Spleen (tissue), 11 donors: ENCODE measurements at regions not wholly inside any gene's neighbourhood (a gene's known extent, or its start where the extent isn't known, plus 50 kb on each side); places are given as distances from the start of the nearest gene placed in this dataset.

ENCODE experiments used
- DNase-seq: peaks from one replicate; pipeline ENCODE4 v3.0.0-alpha.2; 2020
- H3K27ac ChIP-seq, 8 donors: fragments of 200-600 bp; sonication (generic) in 7 of 8; 1 replicate in 4 of 8; 2 replicates in 4 of 8; pipeline versions ENCODE4 v1.5.0 to v1.8.0; 2016 to 2021; ENCODE audit warnings: inconsistent platforms in 4 of 8, mild to moderate bottlenecking in 4 of 8, moderate library complexity in 1 of 8
- H3K27me3 ChIP-seq, 7 donors: fragments of 200-600 bp; sonication (generic) in 6 of 7; replicated peaks in 1 of 7; 1 replicate in 4 of 7; 2 replicates in 3 of 7; pipeline versions ENCODE4 v1.5.0 to v1.8.0; 2016 to 2021; ENCODE audit warnings: inconsistent platforms in 3 of 7, mild to moderate bottlenecking in 1 of 7
- H3K36me3 ChIP-seq, 6 donors: fragments of 200-600 bp; sonication (generic) in 5 of 6; 1 replicate in 4 of 6; 2 replicates in 2 of 6; pipeline versions ENCODE4 v1.5.0 to v1.8.0; 2016 to 2021; ENCODE audit warnings: inconsistent platforms in 2 of 6
- H3K4me1 ChIP-seq, 6 donors: fragments of 200-600 bp; sonication (generic) in 5 of 6; 1 replicate in 3 of 6; 2 replicates in 3 of 6; pipeline versions ENCODE4 v1.5.0 to v1.8.0; 2016 to 2021; ENCODE audit warnings: inconsistent platforms in 3 of 6
- H3K4me3 ChIP-seq, 8 donors: fragments of 200-600 bp; sonication (generic) in 7 of 8; 1 replicate in 4 of 8; 2 replicates in 4 of 8; pipeline versions ENCODE4 v1.5.0 to v1.8.0; 2016 to 2021; ENCODE audit warnings: inconsistent platforms in 4 of 8, mild to moderate bottlenecking in 4 of 8, moderate library complexity in 2 of 8
- H3K9me3 ChIP-seq, 8 donors: fragments of 200-600 bp; sonication (generic) in 7 of 8; 1 replicate in 4 of 8; 2 replicates in 4 of 8; pipeline versions ENCODE4 v1.5.0 to v1.8.0; 2016 to 2021; ENCODE audit warnings: inconsistent platforms in 4 of 8
- CTCF ChIP-seq, 11 experiments: fragments of 200-600 bp in 7 of 11; fragments of 450-650 bp in 4 of 11; sonication (generic) in 4 of 11; IDR thresholded peaks in 8 of 11; conservative IDR thresholded peaks in 3 of 11; 1 replicate in 7 of 11; 2 replicates in 4 of 11; pipeline versions ENCODE4 v1.4.0 to v1.8.0; 2016 to 2021; ENCODE audit warnings: antibody characterized with exemption in 11 of 11, inconsistent platforms in 4 of 11, mild to moderate bottlenecking in 1 of 11
- POLR2A ChIP-seq, 3 donors: fragments of 450-650 bp; IDR thresholded peaks; one replicate each; pipeline ENCODE4 v1.5.1; 2017; ENCODE audit warnings: antibody characterized with exemption in 3 of 3, mild to moderate bottlenecking in 1 of 3
- POLR2AphosphoS5 ChIP-seq, 3 donors: sonication (generic); formaldehyde crosslinking; IDR thresholded peaks; one replicate each; pipeline ENCODE4 v1.5.1; 2017; ENCODE audit warnings: antibody characterized with exemption in 3 of 3
- WGBS, 5 donors: extraction: QIAGEN DNeasy Blood & Tissue Kit in 3 of 5; methylation state at CpG; one replicate each; pipeline versions ENCODE4 v1.1.5 to v1.1.7; 2013 to 2018; 5-methylcytosine and 5-hydroxymethylcytosine counted together
- intact Hi-C: fragments of 100-400 bp; cut with DNase I; formaldehyde crosslinking; loops from one replicate; pipeline ENCODE4 v1.15.0; 2023; ENCODE audit warnings: low total_unique reads
- donor health status: healthy with polysubstance abuse.
- donor health status: DM: no; HTN: no; CAD: no; lungs with moderate emphysema.
- donor health status: DM: no; HTN: no; CAD: no.
- donor health status: Bipolar disorder and iron deficiency.
- donor health status: healthy.
- donor health status: DM: no; HTN: no; CAD: no.
- donor health status: DM: yes; HTN: yes; CAD: no.

- DNase-seq = no peak
- Histone ChIP-seq H3K27me3 (peaks cover 5 to 100% (median 100%) of the 10 kb centered on the region in 7 donors), H3K36me3 (no peaks in the 10 kb centered on the region), H3K4me3 (no peak overlapping the region), H3K9me3 (peaks cover 0 to 42% (median 9%) of the 10 kb centered on the region in 8 donors), H3K4me1 (peaks cover 4 to 20% (median 11%) of the 10 kb centered on the region in 6 donors), H3K27ac (no peak overlapping the region)
- WGBS, 5 donors = 30 to 53% (median 42%) methylated on average over 1 of the region's 1 CpG
- no peak for TF ChIP-seq CTCF (IDR thresholded peaks at IDR 0.05 in 8 of 11, conservative IDR thresholded peaks at IDR 0.05 in 3 of 11)
- TF ChIP-seq POLR2AphosphoS5 (IDR thresholded peaks at IDR 0.05) = no peak
- TF ChIP-seq POLR2A (IDR thresholded peaks at IDR 0.05) = no peak
- intact Hi-C loops = loop anchor here (10.0 kb wide), 1 partner anchor 1300 kb away; the partner anchor contains the start of gene HOXA9
These were observed 287.5 kb upstream of the NFE2L3 start for GRCh38 chr7:25864511-25864910.

DNA sequence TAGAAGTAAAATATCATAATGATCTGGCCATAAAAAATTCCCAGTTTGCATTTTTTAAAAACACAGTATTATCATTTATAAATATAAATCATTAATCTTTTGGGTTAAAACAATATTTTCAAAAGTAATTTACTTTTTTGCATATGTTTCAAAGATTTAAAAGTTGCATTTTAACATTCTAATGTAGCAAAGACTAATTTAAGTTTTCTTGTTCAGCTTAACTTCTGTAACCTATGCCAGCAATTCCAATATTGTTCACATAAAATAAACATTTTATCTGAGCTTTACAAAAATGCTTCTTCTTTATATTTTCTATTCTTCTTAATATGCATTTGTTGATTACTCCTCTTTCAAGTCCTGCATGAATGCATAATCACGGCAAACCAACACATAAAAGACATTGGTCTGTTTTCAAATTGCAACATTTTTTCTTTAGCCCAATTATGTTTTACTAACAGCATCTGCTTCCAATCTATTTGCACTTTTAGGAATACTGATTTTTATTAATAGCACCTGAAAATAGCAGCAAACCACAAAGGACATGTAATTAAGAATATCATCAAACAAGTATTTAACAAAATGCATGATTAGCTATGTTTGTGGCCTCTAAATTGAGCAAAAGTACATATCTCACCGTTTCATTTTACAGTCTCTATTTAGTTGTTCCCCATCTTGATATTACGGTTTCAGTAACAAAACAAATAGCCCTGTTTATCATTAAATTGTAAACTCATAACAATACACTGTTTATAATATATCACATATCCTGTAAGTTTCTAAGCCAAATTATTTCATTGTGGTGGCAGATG is 286.9 kb upstream of the NFE2L3 start:
- Histone ChIP-seq H3K4me3 (no peak overlapping the region), H3K36me3 (no peaks in the 10 kb centered on the region), H3K4me1 (peaks cover 4 to 19% (median 11%) of the 10 kb centered on the region in 6 donors), H3K27ac (no peak overlapping the region), H3K9me3 (peaks cover 0 to 35% (median 9%) of the 10 kb centered on the region in 8 donors), H3K27me3 (peaks cover 5 to 100% (median 100%) of the 10 kb centered on the region in 7 donors)
- WGBS, 5 donors = 20 to 46% (median 26%) methylated on average over 3 of the region's 3 CpGs
- intact Hi-C loops = loop anchor here (10.0 kb wide), 1 partner anchor 1300 kb away; the partner anchor contains the start of gene HOXA9
- DNase-seq = no peak
- TF ChIP-seq CTCF (IDR thresholded peaks at IDR 0.05 in 8 of 11, conservative IDR thresholded peaks at IDR 0.05 in 3 of 11) (no peak), POLR2AphosphoS5 (IDR thresholded peaks at IDR 0.05) (no peak), POLR2A (IDR thresholded peaks at IDR 0.05) (no peak)

GRCh38 chr7:25868509-25868908 is 283.5 kb upstream of the NFE2L3 start:
- Histone ChIP-seq H3K36me3 (no peaks in the 10 kb centered on the region), H3K9me3 (peaks cover 0 to 3% (median 0%) of the 10 kb centered on the region in 8 donors), H3K4me3 (no peak overlapping the region), H3K27me3 (peaks cover 0 to 94% (median 87%) of the 10 kb centered on the region in 7 donors), H3K4me1 (no peaks in the 10 kb centered on the region), H3K27ac (no peak overlapping the region)
- DNase-seq = no peak
- intact Hi-C loops = loop anchor here (10.0 kb wide), 1 partner anchor 1296 kb away; the partner anchor contains the start of gene HOXA9
- 87 to 94% (median 90%) methylated on average over 1 of the region's 1 CpG for WGBS, 5 donors
- TF ChIP-seq POLR2AphosphoS5 (IDR thresholded peaks at IDR 0.05) (no peak), POLR2A (IDR thresholded peaks at IDR 0.05) (no peak), CTCF (IDR thresholded peaks at IDR 0.05 in 8 of 11, conservative IDR thresholded peaks at IDR 0.05 in 3 of 11) (no peak)

GRCh38 chr7:25870574-25870973 is 281.4 kb upstream of the NFE2L3 start:
- TF ChIP-seq POLR2A (IDR thresholded peaks at IDR 0.05) = no peak
- TF ChIP-seq CTCF (IDR thresholded peaks at IDR 0.05 in 8 of 11, conservative IDR thresholded peaks at IDR 0.05 in 3 of 11) = no peak
- TF ChIP-seq POLR2AphosphoS5 (IDR thresholded peaks at IDR 0.05) = no peak
- Histone ChIP-seq H3K27me3 (peaks cover 0 to 91% (median 79%) of the 10 kb centered on the region in 7 donors), H3K9me3 (no peaks in the 10 kb centered on the region), H3K4me3 (no peak overlapping the region), H3K4me1 (no peaks in the 10 kb centered on the region), H3K36me3 (no peaks in the 10 kb centered on the region), H3K27ac (no peak overlapping the region)
- 86 to 89% (median 87%) methylated on average over 3 of the region's 3 CpGs for WGBS, 5 donors
- DNase-seq = no peak
- intact Hi-C loops = no loop called here
